ENCODE measurements at regions not wholly inside any gene's neighbourhood (a gene's known extent, or its start where the extent isn't known, plus 50 kb on each side); places are given as distances from the start of the nearest gene placed in this dataset.

DNA sequence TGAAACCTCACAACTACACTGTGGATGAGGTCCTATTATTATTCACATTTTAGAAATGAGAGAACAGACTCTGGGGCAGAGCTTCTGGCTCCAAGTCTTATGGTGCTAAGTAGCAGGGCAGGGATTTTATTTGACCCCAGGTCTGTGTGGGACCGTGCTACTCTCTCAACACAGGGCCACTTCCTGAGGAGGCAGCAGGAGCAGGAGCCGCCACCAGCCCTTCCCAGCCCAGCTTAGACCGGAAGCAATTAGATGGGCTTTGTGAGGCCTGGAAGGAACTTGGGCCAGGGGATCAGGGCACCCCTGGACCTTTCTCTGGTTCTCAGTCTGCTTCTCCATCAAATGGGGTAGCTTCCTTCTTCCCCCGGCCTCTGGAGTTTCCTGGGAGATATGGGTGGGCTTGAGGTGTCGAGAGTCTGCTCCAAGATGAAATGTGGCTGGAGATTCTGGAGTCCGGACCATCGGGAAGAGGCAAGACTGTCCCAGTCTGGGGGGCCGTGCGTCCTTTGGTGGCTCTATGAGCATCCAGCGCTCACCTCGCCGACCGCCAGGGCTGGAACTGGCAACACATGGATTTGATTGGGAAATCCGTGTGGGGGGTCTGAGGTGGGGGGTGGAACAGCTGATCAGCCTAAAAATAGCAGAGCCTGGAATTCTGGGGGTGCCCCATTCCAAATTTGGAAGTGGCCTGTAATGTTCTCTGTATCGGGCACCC lies 136.8 kb downstream of the FOXD2 start:
- Histone ChIP-seq H3K4me3 (replicated peaks; ENCODE audit: low read depth, low read length) (no peak overlapping the region), H3K36me3 (ENCODE audit: control insufficient read depth, insufficient read depth, low read length) (no peaks in the 10 kb centered on the region), H3K27me3 (replicated peaks; ENCODE audit: control insufficient read depth, insufficient read depth, low read length) (no peaks in the 10 kb centered on the region; the same call in none of the 2 replicates)
- DNase-seq (ENCODE audit: extremely low read depth, insufficient read length), result no peak
- TF ChIP-seq, protein P1, sequence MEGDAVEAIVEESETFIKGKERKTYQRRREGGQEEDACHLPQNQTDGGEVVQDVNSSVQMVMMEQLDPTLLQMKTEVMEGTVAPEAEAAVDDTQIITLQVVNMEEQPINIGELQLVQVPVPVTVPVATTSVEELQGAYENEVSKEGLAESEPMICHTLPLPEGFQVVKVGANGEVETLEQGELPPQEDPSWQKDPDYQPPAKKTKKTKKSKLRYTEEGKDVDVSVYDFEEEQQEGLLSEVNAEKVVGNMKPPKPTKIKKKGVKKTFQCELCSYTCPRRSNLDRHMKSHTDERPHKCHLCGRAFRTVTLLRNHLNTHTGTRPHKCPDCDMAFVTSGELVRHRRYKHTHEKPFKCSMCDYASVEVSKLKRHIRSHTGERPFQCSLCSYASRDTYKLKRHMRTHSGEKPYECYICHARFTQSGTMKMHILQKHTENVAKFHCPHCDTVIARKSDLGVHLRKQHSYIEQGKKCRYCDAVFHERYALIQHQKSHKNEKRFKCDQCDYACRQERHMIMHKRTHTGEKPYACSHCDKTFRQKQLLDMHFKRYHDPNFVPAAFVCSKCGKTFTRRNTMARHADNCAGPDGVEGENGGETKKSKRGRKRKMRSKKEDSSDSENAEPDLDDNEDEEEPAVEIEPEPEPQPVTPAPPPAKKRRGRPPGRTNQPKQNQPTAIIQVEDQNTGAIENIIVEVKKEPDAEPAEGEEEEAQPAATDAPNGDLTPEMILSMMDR (IDR thresholded peaks at IDR 0.05; ENCODE audit: insufficient read depth, low read length, poor library complexity, severe bottlenecking), result no peak

DNA sequence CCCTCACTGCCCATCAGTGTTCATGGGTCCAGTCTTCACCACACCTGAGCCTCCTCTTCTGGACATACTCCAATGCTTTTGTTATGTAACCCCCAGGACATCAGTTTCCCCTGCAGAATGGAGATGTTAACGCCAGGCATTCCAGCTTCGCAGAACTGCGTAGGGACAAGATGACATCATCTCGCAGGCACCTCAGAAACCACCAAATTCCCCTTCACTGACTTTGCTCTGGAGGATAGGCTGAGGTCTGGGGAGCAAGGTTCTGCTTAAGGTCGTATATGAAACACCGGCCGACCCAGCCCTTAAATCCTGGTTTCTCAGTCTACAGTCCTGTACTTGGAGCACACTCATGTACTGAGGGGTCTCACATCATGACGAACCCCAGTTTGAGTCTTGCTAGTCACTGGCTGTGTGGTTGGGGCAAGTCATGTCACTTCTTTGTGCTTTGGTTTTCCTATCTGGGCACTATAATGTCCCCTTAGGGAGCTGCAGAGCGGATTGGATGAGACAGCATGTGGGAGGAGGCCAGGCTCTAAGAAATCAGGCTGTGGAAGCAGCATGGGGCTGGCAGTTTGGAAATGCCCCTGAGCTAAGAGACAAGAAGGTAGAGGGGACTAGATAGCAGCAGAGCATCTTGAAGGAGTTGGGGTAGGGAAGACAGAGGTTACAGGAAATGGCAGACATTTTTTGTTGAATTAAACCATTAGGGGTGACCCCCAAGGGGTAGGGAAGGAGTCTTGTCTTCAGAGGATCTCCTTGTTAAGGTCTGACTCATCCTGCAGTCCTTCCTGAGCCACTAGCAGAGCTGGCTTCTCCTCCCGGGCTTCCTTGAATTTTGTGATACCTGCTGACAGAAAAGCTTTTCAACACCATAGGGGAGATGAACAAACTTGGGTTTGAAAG lies 138.3 kb downstream of the FOXD2 start:
- TF ChIP-seq, protein P1 (IDR thresholded peaks at IDR 0.05; ENCODE audit: insufficient read depth, low read length, poor library complexity, severe bottlenecking), result no peak
- Histone ChIP-seq H3K36me3 (ENCODE audit: control insufficient read depth, insufficient read depth, low read length) (no peaks in the 10 kb centered on the region), H3K4me3 (replicated peaks; ENCODE audit: low read depth, low read length) (no peak overlapping the region), H3K27me3 (replicated peaks; ENCODE audit: control insufficient read depth, insufficient read depth, low read length) (no peaks in the 10 kb centered on the region; the same call in none of the 2 replicates)
- no peak for DNase-seq (ENCODE audit: extremely low read depth, insufficient read length)

DNA sequence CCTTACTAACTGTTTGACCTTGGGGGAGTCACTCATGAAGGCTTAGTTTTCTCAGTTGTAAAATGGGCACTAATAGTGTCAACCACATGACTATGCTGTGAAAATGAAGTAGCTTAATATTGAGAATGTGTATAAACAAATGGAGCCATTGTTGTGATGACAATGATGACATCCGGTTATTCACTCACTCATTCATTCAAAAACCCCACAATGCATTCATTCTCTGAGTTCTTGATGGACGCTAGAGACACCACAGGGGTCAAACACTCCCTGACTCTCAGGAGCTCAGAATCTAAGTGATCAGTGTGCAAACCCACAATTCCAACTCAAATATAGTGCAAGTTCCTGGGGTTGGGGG lies 138.9 kb downstream of the FOXD2 start:
- Histone ChIP-seq H3K27me3 (replicated peaks; ENCODE audit: control insufficient read depth, insufficient read depth, low read length) (no peaks in the 10 kb centered on the region; the same call in none of the 2 replicates), H3K4me3 (replicated peaks; ENCODE audit: low read depth, low read length) (no peak overlapping the region), H3K36me3 (ENCODE audit: control insufficient read depth, insufficient read depth, low read length) (no peaks in the 10 kb centered on the region)
- DNase-seq (ENCODE audit: extremely low read depth, insufficient read length), result no peak
- TF ChIP-seq, protein P1 (IDR thresholded peaks at IDR 0.05; ENCODE audit: insufficient read depth, low read length, poor library complexity, severe bottlenecking), result no peak

DNA sequence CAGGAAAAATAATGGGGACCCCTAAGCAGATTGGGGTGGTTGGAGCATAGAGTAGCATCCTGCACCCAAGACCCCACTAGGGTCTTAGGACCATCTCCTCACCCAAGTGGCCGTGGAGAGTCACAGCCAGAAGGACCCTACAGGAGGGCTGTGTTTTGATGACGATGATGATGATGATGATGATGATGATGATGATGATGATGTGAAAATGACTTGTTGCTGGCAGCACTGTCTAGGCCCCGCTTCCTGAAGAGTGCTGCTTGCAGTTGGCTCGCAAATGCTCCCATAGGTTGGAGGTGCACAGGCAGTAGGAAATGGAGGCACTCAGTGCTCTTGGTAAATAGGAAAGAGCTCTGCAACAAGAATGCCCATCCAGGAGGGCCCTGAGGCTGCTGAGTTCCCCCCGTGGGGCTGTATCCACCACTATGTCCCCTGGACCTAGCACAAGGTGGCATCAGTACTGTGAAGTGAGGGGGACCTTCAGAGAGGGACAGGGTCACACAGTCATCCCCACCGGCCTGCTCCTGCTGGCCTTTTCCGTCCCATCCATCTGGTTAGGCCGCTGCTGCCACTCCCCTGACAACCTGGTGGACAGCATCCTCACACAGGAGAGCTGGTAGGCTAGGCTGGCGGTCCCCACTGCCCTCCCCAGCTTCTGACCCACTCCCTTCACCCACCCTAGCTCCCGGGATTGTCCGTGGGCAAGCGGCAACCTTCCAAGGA lies 139.6 kb downstream of the FOXD2 start:
- no peak for DNase-seq (ENCODE audit: extremely low read depth, insufficient read length)
- Histone ChIP-seq H3K27me3 (replicated peaks; ENCODE audit: control insufficient read depth, insufficient read depth, low read length) (no peaks in the 10 kb centered on the region; the same call in none of the 2 replicates), H3K4me3 (replicated peaks; ENCODE audit: low read depth, low read length) (no peak overlapping the region), H3K36me3 (ENCODE audit: control insufficient read depth, insufficient read depth, low read length) (no peaks in the 10 kb centered on the region)
- TF ChIP-seq, protein P1 (IDR thresholded peaks at IDR 0.05; ENCODE audit: insufficient read depth, low read length, poor library complexity, severe bottlenecking), result no peak

DNA sequence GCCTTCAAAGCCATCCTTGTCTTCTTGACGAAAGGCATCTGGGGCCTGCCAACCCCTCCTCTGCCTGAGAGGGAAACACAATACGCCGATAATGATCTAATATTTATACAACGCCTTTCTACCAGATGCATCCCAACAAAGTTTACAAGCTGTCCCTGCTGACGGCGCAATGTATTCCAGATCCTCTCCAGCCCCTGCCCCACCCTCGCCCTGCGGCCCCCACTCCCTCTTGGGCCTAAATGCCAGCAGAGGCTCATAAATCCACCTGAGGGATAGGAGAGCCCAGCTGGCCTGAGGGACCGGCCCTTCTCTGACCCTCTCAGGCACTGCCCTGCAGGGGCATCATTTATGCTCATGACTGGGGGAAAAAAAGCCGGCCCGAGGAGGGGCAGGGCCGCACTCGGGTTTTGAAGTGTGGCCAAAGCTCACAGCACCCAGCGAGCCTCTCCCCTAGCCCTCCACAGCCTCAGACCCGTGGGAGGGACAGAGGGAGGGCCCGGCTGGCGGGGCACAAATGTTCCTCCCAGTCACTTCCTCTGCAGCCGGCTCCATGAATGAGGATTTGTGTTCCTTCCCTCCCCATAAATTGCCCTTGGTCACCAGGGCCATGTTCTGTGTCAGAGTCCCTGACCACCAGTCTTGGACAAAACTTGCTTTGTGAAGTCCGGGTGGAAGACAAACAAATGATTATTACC lies 140.3 kb downstream of the FOXD2 start:
- DNase-seq (ENCODE audit: extremely low read depth, insufficient read length), result no peak
- Histone ChIP-seq H3K36me3 (ENCODE audit: control insufficient read depth, insufficient read depth, low read length) (no peaks in the 10 kb centered on the region), H3K27me3 (replicated peaks; ENCODE audit: control insufficient read depth, insufficient read depth, low read length) (no peaks in the 10 kb centered on the region; the same call in none of the 2 replicates), H3K4me3 (replicated peaks; ENCODE audit: low read depth, low read length) (no peak overlapping the region)
- TF ChIP-seq, protein P1 (IDR thresholded peaks at IDR 0.05; ENCODE audit: insufficient read depth, low read length, poor library complexity, severe bottlenecking), result no peak
